ENCODE measurements at regions not wholly inside any gene's neighbourhood (a gene's known extent, or its start where the extent isn't known, plus 50 kb on each side); places are given as distances from the start of the nearest gene placed in this dataset.

GRCh38 chrX:117834076-117834475 lies 282.5 kb downstream of the KLHL13 start:
- TF ChIP-seq CTCF (IDR thresholded peaks at IDR 0.05; ENCODE audit: low read length) (no peak), EZH2 (optimal IDR thresholded peaks at IDR 0.05; ENCODE audit: low read depth, low read length) (no peak), EZH2phosphoT487 (IDR thresholded peaks at IDR 0.05; ENCODE audit: low read length) (no peak)
